OCI-LY3 (cell line): ENCODE measurements at regions not wholly inside any gene's neighbourhood (a gene's known extent, or its start where the extent isn't known, plus 50 kb on each side); places are given as distances from the start of the nearest gene placed in this dataset.

Experiments
- EZH2phosphoT487 ChIP-seq: fragments of 200-600 bp; shearing (Covaris generic); IDR thresholded peaks from 2 replicates; pipeline ENCODE4 v1.6.1; 2018; ENCODE audit warnings: antibody characterized with exemption, mixed run types, low read depth
- TF ChIP-seq, protein P1 (sequence below): fragments of 200-600, 300-600 bp; sonication (generic); IDR thresholded peaks from 2 replicates; pipeline ENCODE4 v1.5.1; 2014; ENCODE audit warnings: antibody characterized with exemption, low read length, low read depth

GRCh38 chr3:72309661-72310418, 524.9 kb upstream of the PROK2 start:
- TF ChIP-seq, protein P1, sequence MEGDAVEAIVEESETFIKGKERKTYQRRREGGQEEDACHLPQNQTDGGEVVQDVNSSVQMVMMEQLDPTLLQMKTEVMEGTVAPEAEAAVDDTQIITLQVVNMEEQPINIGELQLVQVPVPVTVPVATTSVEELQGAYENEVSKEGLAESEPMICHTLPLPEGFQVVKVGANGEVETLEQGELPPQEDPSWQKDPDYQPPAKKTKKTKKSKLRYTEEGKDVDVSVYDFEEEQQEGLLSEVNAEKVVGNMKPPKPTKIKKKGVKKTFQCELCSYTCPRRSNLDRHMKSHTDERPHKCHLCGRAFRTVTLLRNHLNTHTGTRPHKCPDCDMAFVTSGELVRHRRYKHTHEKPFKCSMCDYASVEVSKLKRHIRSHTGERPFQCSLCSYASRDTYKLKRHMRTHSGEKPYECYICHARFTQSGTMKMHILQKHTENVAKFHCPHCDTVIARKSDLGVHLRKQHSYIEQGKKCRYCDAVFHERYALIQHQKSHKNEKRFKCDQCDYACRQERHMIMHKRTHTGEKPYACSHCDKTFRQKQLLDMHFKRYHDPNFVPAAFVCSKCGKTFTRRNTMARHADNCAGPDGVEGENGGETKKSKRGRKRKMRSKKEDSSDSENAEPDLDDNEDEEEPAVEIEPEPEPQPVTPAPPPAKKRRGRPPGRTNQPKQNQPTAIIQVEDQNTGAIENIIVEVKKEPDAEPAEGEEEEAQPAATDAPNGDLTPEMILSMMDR, result no peak
- no peak for TF ChIP-seq EZH2phosphoT487
